Stimulated activated CD8-positive, alpha-beta memory T cell treated with anti-CD3 and anti-CD28 coated beads, Interleukin-4, amount 100 ng/mL, for 24 hours (primary cell): ENCODE measurements at regions not wholly inside any gene's neighbourhood (a gene's known extent, or its start where the extent isn't known, plus 50 kb on each side); places are given as distances from the start of the nearest gene placed in this dataset.

Experiments
- DNase-seq: peaks from one replicate; pipeline ENCODE4 v3.0.0-alpha.2; 2020; ENCODE audit warnings: low read depth

DNA sequence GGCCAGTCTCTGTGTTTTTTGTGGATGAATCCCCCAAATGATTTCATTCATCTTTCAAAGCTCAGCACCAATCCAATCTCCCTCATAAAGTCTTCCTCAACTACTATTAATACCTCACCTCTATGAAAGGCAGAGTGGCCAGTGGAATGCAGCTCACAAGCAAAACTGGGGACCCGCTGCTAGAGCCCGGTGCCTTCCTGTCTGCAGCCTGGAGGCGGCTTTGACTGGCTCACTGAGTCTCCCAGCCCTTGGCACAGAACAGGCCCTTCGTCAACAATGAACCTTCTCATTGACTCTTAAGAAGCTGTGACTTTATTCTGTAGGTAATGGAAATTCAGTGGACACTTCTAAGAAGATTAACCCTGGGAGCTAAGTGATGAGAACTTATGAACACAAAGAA lies 86.8 kb upstream of the RAB4A start:
- DNase-seq, result no peak

DNA sequence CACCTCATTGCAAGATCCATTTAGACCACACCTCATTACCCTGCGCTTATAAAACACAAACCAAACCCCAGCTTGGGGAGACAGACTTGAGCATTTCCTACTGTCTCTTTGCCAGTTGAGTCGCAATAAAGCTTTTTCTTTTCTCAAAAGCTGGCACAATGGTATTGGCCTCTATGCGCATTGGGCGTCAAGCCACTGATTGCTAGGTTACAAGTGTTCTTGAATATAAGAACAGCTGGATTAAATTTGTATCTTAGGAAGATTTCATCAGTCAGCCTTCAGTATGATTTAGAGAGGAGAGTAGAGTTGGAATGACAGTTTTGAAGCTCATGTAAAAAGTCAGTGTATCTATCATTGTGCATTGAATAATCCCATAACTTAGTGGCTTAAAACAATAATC lies 84.9 kb upstream of the RAB4A start:
- no peak for DNase-seq

DNA sequence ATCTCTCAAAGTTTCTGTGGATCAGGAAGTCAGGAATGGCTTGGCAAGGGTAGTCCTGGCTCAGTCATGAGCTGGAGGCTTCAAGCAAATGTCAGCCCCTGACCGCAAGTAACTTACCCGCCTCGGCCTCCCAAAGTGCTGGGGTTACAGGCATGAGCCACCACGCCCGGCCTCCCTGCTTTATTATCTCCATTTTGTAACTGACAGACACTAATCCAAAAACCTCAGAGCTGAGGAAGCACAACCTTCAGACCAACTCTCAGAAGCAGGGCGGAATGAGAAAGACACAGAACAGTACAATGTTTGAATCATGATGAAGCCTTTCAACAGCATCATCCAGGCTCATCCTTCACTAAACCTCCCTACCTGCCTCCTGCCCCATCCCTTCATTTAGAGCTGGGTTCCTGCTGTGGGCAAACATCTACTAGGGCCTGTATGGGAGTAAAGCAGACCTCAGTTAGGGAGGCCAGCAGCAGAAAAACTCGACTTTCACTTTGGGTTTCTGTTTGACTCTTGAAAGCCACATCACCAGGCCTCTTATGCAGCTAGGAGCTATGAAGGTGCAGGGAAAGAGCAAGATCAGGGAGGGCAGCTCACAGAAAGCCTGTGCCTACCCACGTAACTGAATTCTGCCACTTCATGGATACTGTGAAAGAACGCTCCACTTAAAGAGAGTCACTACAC lies 84.4 kb upstream of the RAB4A start:
- no peak for DNase-seq

DNA sequence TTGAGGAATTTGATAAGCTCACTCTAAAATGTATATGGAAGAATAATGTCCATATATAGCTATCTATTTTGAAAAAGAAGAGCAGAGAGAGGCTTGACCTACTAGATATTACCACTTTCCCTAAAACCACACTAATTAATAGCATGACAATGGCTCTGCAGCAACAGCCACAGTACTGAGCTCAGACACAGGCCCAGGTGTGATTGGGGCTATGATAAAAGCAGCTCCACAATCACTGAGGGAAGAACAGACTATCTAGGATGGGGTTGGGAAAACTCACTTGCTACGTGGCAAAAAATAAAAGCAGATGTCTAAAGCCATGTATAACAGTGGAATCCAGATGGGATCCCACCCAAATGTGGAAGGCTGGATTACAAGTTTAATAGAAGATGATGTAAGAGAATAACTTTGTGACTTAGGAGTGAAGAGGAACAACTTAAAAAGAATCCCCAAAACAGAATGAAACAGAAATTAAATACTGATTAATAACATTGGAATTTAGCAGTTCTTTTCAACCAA lies 80.8 kb upstream of the RAB4A start:
- DNase-seq, result no peak

DNA sequence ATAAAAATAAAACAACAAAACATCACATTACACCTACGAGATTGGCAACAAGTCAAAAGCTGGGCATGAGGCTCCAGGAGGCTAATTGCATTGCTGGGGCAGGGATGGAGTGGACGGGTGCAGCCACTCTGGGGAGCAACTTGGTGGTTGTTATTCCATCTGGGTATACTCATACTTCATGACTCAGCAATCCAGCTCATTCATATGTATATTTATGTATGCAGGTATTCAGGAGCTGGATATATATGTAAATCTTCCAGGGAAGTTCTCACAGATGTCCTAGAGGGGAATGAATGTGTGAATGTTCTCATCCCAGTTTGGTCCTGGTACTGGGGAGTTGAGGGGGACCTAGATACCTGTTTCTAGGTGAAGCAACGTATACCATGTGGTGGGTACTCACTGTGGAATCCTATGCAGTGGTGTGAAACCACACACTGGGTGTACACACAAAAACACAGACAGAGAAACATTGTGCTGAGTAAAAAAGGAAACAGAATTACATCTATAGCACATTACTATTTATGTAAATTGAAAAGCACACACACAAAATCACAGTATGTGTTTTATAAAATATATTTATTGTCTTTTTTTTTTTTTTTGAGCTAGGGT lies 79.7 kb upstream of the RAB4A start:
- no peak for DNase-seq

DNA sequence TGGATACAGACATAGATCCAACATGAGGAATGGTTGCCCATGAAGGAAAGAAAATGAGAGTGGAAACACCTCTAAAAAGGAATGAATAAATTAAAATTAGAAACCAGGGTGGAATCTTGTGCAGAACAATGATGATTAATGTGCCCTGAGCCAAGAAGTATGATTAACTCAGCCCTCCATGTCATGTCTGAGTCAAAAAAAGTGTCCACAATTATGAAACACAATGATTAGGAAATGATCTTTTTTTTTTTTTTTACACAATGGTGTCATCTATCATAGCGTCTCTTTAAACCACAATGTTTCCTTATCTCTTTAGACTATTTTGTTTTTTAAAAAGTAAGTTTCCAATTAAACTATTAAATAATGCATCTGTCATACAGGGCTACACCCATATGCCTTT lies 78.9 kb upstream of the RAB4A start:
- DNase-seq, result no peak

DNA sequence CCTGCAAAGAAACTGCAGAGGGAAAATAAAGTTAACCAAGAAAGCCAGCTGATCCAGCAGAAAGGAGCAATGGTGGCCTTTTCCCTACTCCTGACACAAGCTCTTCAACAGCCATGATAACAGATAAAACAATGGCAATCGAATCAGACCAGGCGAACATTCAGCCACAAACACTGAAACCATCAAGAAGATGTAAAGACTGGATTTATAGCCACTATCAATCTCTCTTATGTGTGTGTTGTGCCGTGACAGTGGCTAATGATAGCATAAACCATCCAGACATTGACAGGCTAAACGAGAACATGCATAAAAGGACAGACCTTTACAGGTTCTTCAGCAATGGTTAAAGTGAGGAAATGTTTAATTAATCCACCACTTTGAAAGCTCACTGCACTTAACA lies 78.1 kb upstream of the RAB4A start:
- no peak for DNase-seq

DNA sequence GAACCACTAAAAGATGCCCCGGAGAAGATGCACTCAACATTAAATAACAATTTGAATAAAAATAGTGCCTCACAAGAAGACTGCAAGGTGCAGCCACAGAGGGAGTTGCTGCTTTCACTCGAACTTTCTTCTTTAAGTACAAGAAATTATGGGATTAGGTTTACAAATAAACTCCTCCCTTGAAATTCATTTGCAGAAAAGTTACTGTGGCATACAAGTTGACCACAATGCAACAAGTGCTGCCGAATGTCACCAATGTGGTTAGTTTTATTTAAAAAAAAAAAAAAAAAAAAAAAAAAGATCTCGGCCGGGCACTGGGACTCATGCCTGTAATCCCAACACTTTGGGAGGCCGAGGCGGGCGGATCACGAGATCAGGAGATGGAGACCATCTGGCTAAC lies 76.8 kb upstream of the RAB4A start:
- DNase-seq, result no peak

DNA sequence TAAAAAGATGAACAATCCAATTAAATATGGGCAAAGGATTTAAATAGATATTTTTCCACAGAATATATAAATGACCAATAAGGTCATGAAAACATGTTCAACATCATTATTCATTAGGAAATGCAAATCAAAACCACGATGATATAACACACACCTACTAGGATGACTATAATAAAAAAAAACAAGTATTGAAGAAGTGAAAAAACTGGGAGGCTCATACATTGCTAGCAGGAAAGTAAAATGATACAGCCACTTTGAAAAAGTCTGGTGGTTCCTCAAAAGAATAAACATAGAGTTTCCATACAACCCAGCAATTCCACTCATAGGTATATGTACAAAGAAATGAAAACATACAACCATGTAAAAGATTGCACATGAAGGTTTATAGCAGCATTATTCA lies 75.7 kb upstream of the RAB4A start:
- DNase-seq, result no peak

DNA sequence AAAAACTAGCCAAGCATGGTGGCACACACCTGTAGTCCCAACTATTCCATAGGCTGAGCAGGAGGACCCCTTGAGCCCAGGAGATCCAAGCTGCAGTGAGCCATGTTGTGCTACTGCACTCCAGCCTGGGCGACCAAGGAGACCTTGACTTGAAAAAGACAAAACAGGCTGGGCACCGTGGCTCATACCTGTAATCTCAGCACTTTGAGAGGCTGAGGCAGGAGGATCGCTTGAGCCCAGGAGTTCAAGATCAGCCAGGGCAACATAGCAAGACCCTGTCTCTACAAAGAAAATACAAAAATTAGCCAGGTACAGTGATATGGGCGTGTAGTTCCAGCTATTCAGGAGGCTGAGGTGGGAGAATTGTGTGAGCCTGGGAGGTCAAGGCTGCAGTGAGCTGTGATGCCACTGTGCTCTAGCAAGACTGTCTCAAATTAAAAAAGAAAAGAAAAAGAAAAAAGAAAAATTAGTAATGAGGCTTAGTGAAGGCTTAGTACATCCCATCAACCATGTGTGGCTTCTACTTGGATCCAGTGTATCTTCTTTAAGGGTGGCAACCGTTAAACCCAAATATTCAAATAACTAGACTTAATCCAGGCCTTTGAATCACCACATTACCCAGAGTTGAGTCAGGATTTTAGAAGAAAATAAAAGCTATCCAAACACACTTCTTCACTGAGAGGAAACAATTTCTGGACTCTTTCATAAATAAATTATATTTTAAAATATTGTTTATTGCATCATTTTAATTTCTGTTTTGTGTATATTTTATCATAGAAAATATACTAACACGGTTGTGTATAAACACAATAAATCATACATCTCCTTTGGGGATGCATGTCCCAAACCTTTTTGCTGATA lies 74.3 kb upstream of the RAB4A start:
- no peak for DNase-seq

DNA sequence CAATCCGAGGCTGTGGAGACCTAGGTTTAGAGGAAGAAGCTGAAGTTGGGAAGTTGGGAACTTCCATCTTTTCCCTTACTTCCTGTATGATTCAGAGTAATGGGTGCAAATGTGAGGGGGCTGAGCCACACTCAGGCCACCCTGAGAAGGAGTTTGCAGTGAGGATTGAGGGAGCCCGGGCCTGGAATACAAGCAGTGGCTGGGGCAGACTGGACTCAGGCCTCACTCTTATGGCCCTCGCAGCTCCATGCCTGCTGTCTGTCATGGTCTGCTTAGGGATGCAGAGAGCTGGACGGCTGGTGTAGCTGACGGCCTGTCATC lies 73.7 kb upstream of the RAB4A start:
- no peak for DNase-seq

DNA sequence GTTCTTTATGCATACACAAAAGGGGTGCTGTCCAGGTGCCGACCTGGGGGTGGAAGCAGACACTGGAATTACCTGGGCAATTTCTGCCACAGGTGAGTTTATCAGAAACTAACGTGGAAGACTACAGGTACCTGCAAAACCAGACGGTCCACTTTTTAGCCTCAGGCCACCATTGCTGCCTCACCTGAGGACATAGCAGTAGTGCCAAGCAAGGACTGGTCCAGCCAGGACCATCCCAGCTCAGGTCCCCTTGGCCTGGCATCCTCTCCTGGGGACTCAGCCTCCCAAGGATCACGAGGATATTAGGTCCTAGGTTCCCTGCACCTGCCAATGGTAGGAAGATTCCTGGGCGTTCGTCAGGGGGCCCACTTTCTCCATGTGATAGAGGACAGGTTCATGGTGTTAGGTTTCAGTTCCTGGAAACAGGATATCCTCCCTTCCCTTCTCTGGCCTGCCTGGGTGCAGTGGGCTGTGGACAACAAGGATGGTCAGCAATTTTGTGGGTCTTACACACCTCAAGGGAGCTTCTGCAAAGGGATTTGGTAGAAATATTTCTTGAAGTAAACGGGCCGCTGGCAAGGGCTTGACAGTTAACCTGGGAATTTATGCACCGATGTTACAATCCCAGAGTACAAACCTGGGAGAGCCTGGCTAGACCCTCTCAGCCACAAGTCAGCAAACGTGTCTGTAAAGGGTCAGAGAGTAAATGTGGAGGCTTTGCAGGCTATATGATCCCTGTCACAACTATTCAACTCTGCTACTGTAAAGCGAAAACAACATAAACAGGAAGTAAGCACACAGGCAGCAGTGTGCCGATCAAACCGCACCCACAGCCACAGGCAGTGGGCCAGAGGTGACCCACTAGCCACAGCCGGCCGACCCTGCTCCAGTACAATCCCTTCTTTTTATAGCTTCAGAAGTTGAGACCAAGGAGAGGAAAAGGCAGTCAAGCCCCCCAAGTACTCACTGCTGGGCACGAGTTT lies 71.4 kb upstream of the RAB4A start:
- DNase-seq, result no peak

DNA sequence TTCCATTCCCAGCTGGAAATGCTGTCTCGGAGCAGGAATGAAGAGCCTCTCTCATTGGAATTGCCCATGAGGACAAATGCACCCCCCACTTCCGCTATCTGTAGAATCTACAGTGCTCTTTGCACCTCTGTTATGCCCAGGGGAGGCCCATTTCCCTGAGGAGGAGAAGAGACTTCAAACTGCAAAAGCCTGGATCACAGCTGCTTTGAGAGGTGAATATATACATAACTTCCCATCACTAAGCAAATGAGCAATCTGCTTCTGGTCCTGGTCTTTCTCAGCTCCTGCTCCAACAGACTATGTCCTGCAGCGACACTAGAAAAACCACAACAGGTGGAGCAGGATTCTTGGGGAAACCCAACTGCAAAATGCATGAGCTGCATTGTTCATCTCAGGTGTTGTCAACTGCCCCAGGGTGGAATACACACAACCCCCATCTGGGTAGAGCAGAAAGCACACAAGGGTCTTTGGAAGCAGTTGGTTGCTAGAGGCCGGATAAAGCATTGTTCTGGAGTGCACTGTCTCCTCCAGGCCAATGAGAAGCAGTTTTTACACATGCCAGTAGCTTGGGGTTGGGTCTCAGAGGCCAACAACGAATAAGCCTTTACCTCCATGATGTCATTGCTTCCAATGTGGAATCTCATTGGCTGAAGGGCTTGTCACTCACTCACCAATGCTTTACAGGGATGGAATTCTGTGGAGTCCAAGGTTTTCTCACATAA lies 67.7 kb upstream of the RAB4A start:
- DNase-seq, result no peak

DNA sequence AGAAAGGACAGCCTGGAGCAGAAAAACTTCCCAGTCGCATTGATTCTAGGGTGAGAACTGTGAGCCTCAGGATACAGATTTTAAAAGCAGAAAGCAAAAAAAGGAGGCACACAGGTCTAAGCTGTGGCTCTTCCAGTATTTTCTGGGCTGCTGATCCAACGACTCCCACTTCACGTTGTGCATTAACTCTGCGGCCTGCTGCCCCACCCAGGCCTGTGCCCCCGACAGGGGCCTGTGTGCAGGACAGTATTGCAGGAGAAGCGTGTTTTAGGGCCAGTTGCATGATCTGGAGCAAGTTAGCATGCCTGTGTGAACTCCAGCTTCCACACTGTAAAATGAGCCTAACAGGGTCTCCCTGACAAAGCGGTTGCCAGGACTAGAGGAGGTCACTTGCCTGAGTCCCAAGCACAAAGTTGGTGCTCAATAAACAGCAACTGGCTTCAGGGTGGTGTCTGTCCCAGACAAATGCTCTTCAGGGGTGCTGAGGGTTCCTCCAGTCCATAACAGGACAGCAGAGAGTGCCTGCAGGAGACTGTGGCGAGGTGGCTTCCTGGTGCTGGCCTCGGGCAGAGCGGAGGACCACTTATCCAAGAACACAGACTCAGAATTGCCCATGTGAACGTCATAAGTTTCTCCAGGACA lies 66.8 kb upstream of the RAB4A start:
- DNase-seq, result no peak

DNA sequence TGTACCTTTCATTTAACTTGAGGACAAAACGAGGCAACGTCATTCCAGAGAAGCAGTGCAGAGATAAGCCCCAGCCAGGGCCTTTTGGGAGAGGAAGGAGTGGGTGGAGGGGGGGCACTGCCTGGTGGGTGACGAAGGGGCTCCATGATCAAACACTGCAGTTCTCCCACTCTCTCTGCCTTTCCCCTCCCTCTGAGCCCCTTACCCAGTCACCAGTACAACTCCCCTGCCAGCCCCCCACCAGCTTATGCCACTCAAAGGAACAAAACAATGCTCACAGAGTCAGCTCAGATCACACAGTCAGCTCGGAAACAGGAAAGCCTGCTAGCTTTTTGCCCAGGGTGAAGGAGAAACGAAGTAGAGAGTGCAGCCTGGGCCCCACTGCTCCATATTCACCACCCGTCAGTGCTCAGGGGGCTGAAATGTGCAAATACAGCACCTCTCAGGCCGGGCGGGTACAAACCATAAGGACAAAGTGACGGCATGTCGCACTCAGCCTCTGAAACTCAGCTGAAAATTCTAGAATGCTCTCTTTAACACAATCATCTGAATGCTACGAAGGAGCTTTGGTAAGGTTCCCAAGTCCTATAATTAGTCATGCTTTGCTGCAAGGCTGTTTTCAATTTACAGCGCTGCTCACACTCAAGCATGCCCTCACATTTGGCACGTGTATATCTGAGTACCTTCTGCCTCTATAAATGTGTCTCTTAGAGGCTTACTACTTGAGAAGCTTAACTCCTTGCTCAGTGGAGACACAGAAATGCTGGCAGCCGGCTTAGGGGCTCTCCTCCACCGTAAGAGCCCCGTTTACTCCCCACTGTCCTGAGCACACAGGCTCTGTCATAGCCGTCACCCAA lies 65.8 kb upstream of the RAB4A start:
- DNase-seq, result peak; percentile 6

DNA sequence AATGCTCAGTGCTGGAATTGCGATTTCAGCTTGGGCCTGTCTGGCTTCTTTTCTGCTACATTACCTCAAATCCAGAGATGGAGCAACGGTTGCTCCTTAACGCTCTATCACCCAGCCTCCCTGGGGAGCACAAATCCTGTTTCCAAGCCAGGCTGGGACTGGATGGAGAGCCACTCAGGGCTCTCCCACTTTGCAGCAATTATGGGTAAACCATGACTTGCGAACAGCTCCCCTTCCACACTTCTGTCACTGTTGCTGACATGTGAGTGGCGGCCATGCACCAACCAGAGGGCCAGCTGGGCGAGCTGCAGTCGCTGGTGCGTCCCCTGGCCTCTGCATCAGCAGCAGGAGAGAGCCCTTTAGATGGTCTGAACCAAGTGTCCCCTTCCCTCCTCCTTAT lies 65.1 kb upstream of the RAB4A start:
- DNase-seq, result no peak

DNA sequence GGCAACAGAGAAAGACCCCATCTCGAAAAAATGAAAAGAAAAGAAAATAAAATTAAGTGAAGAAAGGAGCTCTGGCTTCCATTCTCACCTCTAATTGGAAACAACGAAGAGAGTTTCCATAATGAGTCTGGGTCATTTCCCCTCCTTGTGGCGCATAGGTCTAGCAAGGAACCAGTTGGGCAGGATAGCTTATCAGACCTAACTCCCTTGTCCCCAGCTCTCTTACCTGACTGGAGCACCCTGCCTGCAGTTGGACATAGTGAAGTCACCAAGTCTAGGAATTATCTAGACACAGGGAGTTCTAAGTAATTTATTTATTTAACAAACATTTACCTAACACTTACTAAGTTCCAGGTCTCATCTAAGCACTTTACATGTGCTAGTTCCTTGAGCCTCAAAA lies 63.0 kb upstream of the RAB4A start:
- DNase-seq, result no peak

DNA sequence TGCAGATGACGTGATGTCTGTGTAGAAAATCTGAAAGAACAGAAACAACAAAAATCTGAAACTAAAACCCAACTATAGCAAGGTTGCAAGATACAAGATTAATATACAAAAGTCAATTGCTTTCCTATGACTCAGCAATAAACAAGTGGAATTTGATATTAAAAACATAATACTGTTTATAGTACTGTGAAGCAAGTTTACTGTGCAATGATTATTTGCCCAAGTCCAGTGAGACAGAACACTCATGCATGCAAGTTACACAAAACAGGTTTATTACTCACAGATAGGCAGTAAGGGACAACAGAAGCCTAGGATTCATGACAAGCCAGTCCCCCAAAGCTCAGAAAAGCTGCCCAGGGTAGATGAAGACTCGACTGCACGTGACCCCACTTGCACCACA lies 62.4 kb upstream of the RAB4A start:
- DNase-seq, result no peak

DNA sequence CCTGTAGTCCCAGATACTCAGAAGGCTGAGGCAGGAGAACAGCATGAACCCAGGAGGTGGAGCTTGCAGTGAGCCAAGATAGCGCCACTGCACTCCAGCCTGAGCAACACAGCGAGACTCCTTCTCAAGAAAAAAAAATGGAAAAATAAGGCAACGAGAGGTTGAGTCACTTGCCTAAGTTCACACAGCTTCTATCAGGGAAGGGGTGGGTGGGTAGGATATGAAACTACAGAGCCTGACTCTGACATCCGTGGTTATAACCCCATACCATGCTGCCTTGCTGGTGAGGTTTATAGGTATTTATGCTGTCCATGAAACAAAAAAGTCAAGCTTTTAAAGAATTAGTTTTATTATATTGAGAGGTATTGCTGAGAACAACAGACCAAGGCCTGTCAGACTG lies 61.5 kb upstream of the RAB4A start:
- DNase-seq, result no peak

DNA sequence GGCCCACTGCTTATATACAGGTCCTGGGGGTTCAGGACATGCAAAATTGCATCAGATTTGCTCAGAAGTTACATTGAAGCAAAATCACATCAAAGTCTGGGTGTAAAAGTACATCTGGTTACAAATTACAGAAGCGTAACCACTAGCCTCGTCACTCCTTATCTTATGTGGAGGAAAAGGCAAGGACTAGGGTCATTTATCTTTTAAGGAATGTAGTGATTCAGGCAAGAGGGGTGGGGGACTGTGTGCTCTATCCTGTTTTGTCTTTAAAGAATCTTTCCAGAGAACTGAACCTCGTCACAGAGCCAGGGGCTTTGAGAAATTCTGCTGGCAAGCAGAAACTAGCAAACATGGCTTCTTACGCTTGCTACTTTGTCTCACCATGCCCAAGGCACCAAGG lies 61.1 kb upstream of the RAB4A start:
- DNase-seq, result no peak
